ENCODE measurements at regions not wholly inside any gene's neighbourhood (a gene's known extent, or its start where the extent isn't known, plus 50 kb on each side); places are given as distances from the start of the nearest gene placed in this dataset.

DNA sequence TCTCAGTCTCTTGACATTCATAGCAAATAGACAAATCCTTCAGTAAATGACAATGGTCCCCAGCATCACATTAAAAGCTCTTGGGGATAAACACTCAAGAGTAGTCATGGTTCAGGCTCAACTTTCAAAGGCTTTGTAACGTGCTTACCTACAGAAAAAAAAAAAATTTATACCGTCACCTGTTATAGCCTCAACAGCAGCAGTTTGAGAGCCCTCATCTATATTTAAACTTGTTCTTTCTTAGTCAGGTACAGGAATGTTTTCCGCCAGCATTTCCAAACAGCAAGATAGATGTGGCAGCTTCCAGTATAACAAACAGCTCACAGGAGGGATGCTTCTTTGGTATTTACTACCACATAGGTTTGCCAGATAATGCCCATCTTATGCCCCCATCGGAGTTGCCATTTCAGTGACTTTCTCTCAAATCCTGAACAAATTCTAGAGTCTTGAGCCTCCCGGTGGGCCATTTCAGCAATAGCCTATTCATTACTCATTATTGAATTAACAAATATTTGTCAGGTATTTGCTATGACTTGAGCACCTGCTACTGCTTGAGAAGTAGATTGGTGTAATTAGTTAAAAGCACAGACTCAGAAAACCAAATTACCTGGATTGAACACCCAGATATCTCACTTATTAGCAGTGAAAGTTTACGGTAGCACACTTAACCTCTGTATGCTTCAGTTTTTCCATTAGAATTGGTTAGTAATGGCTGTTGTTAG lies 470.0 kb downstream of the EBF1 start:
- TF ChIP-seq, protein P1, sequence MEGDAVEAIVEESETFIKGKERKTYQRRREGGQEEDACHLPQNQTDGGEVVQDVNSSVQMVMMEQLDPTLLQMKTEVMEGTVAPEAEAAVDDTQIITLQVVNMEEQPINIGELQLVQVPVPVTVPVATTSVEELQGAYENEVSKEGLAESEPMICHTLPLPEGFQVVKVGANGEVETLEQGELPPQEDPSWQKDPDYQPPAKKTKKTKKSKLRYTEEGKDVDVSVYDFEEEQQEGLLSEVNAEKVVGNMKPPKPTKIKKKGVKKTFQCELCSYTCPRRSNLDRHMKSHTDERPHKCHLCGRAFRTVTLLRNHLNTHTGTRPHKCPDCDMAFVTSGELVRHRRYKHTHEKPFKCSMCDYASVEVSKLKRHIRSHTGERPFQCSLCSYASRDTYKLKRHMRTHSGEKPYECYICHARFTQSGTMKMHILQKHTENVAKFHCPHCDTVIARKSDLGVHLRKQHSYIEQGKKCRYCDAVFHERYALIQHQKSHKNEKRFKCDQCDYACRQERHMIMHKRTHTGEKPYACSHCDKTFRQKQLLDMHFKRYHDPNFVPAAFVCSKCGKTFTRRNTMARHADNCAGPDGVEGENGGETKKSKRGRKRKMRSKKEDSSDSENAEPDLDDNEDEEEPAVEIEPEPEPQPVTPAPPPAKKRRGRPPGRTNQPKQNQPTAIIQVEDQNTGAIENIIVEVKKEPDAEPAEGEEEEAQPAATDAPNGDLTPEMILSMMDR (conservative IDR thresholded peaks at IDR 0.05 in 1 of 2, IDR thresholded peaks at IDR 0.05 in 1 of 2; ENCODE audit: low read depth in 1 of 2, low read length in 2 of 2) = no peak
- TF ChIP-seq EZH2 (IDR thresholded peaks at IDR 0.05; ENCODE audit: low read length, missing control alignments) = no peak
